GM19452 (cell line): ENCODE measurements at regions not wholly inside any gene's neighbourhood (a gene's known extent, or its start where the extent isn't known, plus 50 kb on each side); places are given as distances from the start of the nearest gene placed in this dataset.
"Not testable (repeated sequence)": the region's sequence is repeated elsewhere in the genome, so short reads cannot be mapped to it uniquely, and the experiment has no call there.

ENCODE experiments used
- ATAC-seq: cut with Tn5 transposase; IDR thresholded peaks from one replicate; pipeline ENCODE4 v1.9.1; 2021; ENCODE audit not compliant: unreplicated experiment

GRCh38 chr18:38872342-38872741 lies 1306.7 kb upstream of the CELF4 start:
- no peak for ATAC-seq

GRCh38 chr18:38868757-38869156 lies 1303.2 kb upstream of the CELF4 start:
- no peak for ATAC-seq

- no peak for ATAC-seq
Measured at GRCh38 chr18:38867680-38868079, 1302.1 kb upstream of the CELF4 start.

GRCh38 chr18:38851526-38851925 lies 1285.9 kb upstream of the CELF4 start:
- ATAC-seq = no peak

- ATAC-seq = no peak
Measured at GRCh38 chr18:38847326-38847725, 1281.7 kb upstream of the CELF4 start.

GRCh38 chr18:38843291-38843690 lies 1277.7 kb upstream of the CELF4 start:
- no peak for ATAC-seq

- ATAC-seq = no peak
Measured at GRCh38 chr18:38826247-38826646, 1260.6 kb upstream of the CELF4 start.

DNA sequence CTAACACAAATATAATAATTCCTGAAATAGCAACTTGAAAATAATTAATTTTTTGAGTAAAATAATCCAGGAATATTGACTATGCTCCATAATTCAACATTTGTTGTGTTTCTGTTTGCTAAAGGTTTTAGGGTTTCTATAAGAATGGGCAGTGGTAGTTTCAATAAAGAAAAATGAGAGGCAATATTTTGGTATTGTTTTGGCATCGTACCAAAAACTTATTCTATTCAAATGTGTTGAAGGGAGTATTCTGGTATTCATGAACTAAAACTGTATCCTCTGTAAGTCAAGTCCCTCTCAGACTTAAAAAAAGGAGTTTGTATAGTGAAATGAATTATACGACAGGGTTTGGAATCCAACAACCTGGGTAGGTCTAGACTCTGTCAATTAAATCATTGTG lies 1245.6 kb upstream of the CELF4 start:
- ATAC-seq = no peak

DNA sequence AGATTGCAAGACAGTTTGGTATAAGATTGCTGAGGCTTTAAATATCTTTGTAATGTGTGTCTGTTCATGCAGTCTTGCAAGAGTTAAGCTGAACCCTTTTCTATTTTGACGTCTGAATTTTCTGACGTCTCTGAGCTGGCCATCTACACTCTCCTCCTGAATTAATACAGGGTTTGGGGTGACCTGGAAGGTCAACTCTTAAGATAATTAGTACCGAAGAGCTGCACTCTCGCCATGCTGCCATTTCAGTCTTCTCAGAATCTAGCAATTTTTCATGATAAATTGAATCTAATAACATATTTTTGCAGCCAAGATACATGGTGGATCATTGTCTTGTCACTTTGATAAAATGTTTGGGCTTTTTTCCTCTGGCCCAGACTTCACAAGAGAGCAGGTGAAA lies 1245.2 kb upstream of the CELF4 start:
- no peak for ATAC-seq

- no peak for ATAC-seq
Measured at GRCh38 chr18:38807915-38808314, 1242.3 kb upstream of the CELF4 start.

GRCh38 chr18:38805256-38805655 lies 1239.7 kb upstream of the CELF4 start:
- no peak for ATAC-seq

DNA sequence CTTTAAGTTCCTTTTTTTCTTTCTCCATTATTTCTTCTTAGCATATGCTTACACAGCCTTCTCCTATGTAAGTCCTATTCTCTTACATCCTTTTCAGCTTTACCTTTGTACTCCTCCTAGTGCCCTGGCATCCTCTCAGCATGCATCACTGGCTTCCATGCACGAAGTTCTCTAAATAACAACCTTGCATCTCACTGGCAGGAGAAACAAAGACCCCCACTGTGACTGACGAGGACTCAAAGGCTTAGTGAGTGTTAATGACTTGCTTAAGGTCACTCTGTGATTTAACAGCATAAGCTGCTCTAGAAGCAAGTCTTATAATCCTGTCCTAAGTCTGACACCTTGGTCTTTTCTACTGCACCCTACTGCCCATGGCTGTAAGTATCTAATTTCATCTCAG lies 1236.0 kb upstream of the CELF4 start:
- ATAC-seq = no peak

GRCh38 chr18:38796762-38797161 lies 1231.2 kb upstream of the CELF4 start:
- ATAC-seq = no peak

- ATAC-seq = no peak
Measured at GRCh38 chr18:38792731-38793130, 1227.1 kb upstream of the CELF4 start.

- no peak for ATAC-seq
Measured at GRCh38 chr18:38790786-38791185, 1225.2 kb upstream of the CELF4 start.

DNA sequence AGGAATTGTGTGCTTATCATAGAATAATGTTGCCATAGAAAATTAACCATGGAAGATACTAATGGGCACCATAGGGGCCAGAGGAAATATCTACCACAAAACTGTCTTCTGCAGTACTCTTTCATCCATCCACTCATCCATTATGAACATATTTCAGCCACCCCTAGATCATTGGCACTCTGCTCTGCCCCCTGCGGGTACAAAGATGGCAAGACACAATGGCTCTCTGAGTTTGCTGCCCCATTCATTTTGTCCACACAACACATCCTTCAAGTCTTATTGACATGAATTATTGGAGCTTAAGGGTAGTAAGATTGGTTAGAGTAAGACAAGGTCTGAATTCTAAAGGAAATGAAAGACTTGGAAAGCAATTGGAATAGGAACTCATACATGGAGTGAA lies 1224.7 kb upstream of the CELF4 start:
- ATAC-seq = no peak

- no peak for ATAC-seq
Measured at GRCh38 chr18:38789141-38789540, 1223.5 kb upstream of the CELF4 start.

GRCh38 chr18:38786906-38787305 lies 1221.3 kb upstream of the CELF4 start:
- ATAC-seq = no peak

GRCh38 chr18:38771620-38772019 lies 1206.0 kb upstream of the CELF4 start:
- not testable (repeated sequence) for ATAC-seq

GRCh38 chr18:38768504-38768903 lies 1202.9 kb upstream of the CELF4 start:
- no peak for ATAC-seq

DNA sequence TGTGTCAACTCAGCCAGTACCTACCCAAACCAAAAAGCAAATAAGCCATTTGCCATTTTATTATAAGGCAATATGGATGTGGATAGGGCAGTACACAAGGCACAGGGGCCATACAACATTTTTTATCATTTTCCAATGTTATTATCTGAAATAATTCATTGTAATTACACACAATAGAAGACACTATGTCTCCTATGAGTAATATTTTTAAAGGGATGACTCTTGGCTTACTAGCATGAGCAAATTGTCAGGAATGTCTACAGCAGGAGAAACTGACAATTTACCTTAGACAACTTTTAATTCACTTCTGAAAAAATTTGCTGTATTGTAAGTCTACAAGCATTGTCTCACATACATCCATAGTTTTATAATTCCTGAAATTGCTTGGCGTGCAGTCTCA lies 1193.9 kb upstream of the CELF4 start:
- no peak for ATAC-seq

GRCh38 chr18:38756436-38756835 lies 1190.8 kb upstream of the CELF4 start:
- no peak for ATAC-seq

DNA sequence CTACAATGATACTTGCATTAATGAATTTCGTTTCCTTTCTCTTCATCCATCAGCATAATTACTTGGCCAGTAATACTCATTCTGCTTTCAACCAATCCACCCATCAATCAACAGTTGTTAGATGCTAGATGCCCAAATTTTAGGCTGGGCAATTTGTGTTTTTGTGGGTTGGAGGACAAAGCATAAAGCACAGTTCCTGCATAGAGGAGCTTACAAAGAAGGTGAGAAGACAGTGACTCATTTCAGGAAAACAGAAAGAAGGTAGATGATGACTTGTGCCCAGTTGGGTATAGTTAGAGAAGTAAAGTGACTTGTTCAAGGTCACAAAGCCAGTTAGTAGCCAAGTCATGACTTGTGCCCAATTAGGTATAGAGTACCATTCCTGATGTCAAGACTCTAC lies 1186.8 kb upstream of the CELF4 start:
- peak; percentile 75 for ATAC-seq

- ATAC-seq = no peak
Measured at GRCh38 chr18:38751898-38752297, 1186.3 kb upstream of the CELF4 start.
